H1 (cell line): ENCODE measurements at regions not wholly inside any gene's neighbourhood (a gene's known extent, or its start where the extent isn't known, plus 50 kb on each side); places are given as distances from the start of the nearest gene placed in this dataset.

Source experiments
- CTCF ChIA-PET: fragments of 300-600 bp; sonication (Branson Sonifier 250); formaldehyde crosslinking; loops from one replicate; lab custom pipeline; 2021; ENCODE audit not compliant: partially characterized antibody; lab: Charles Lee
- POLR2A ChIA-PET: fragments of 300-600 bp; sonication (Branson Sonifier 250); formaldehyde crosslinking; loops from one replicate; lab custom pipeline; 2021; ENCODE audit warnings: inconsistent platforms; ENCODE audit not compliant: partially characterized antibody; lab: Charles Lee
- DNase-seq, 2 experiments: peaks; one replicate each; pipeline versions ENCODE4 v3.0.0 to v3.0.0-alpha.2; 2010 to 2022; ENCODE audit warnings: low spot score in 2 of 2, low read depth in 1 of 2, mixed read lengths in 1 of 2
- FAIRE-seq: peaks from 2 replicates; lab custom pipeline; 2011; peaks lifted over from hg19 to GRCh38; lab: Jason Lieb, UNC
- H2AFZ ChIP-seq: 2 replicates; pipeline ENCODE4 v1.8.1; 2012; ENCODE audit warnings: low read length, inconsistent platforms
- H2AK5ac ChIP-seq: 2 replicates; pipeline ENCODE4 v1.6.1; 2013; ENCODE audit warnings: low read depth, low read length
- H2BK120ac ChIP-seq: replicated peaks from 2 replicates; pipeline ENCODE3; 2013; ENCODE audit warnings: low read depth, low read length, inconsistent platforms
- H2BK12ac ChIP-seq: 2 replicates; pipeline ENCODE4 v1.6.1; 2013; ENCODE audit warnings: low read depth, low read length
- H2BK15ac ChIP-seq: 2 replicates; pipeline ENCODE4 v1.6.1; 2013; ENCODE audit warnings: low read length
- H2BK20ac ChIP-seq: 2 replicates; pipeline ENCODE4 v1.6.1; 2013; ENCODE audit warnings: low read length
- H2BK5ac ChIP-seq: 2 replicates; pipeline ENCODE4 v1.6.1; 2013; ENCODE audit warnings: low read depth, low read length
- H3K14ac ChIP-seq: 2 replicates; pipeline ENCODE4 v1.6.1; 2013; ENCODE audit warnings: inconsistent platforms; ENCODE audit not compliant: insufficient read length
- H3K18ac ChIP-seq: 2 replicates; pipeline ENCODE4 v1.6.1; 2013; ENCODE audit warnings: low read length; ENCODE audit errors: extremely low read depth
- H3K23ac ChIP-seq: 2 replicates; pipeline ENCODE4 v1.6.1; 2013; ENCODE audit warnings: inconsistent platforms; ENCODE audit not compliant: insufficient read length
- H3K23me2 ChIP-seq: 2 replicates; pipeline ENCODE4 v1.6.1; 2013; ENCODE audit warnings: low read depth, low read length
- H3K27ac ChIP-seq: 2 replicates; pipeline ENCODE4 v1.6.1; 2011; ENCODE audit warnings: low read depth, low read length, inconsistent platforms
- H3K27me3 ChIP-seq, 4 experiments: replicated peaks in 1 of 4; 1 replicate in 1 of 4; 2 replicates in 3 of 4; pipeline versions ENCODE4 v1.6.1 to v1.8.1; 2011 to 2013; ENCODE audit warnings: low read length in 3 of 4, mild to moderate bottlenecking in 3 of 4, inconsistent platforms in 2 of 4, mixed read lengths in 2 of 4, moderate library complexity in 1 of 4; ENCODE audit not compliant: control insufficient read depth in 3 of 4, insufficient read depth in 3 of 4; ENCODE audit errors: extremely low read depth in 1 of 4
- H3K36me3 ChIP-seq, 4 experiments: 2 replicates each; pipeline versions ENCODE4 v1.6.1 to v1.8.1; 2011 to 2013; ENCODE audit warnings: mild to moderate bottlenecking in 4 of 4, low read length in 3 of 4, moderate library complexity in 2 of 4, control low read depth in 1 of 4, inconsistent platforms in 1 of 4; ENCODE audit not compliant: insufficient read depth in 4 of 4, control insufficient read depth in 2 of 4
- H3K4ac ChIP-seq: replicated peaks from 2 replicates; pipeline ENCODE3; 2013; ENCODE audit warnings: low read length, low read depth, mixed read lengths, inconsistent platforms; ENCODE audit not compliant: insufficient read length
- H3K4me1 ChIP-seq, 4 experiments: replicated peaks in 1 of 4; 1 replicate in 1 of 4; 2 replicates in 3 of 4; pipeline versions ENCODE4 v1.6.1 to v1.8.1; 2011 to 2013; ENCODE audit warnings: low read length in 3 of 4, inconsistent platforms in 2 of 4, mixed read lengths in 1 of 4; ENCODE audit not compliant: insufficient read depth in 4 of 4, control insufficient read depth in 3 of 4
- H3K4me2 ChIP-seq, 2 experiments: 2 replicates each; pipeline versions ENCODE4 v1.6.1 to v1.8.1; 2011 to 2013; ENCODE audit warnings: low read depth in 2 of 2, low read length in 2 of 2, control low read depth in 1 of 2, inconsistent platforms in 1 of 2, mild to moderate bottlenecking in 1 of 2; ENCODE audit not compliant: insufficient read depth in 1 of 2
- H3K4me3 ChIP-seq, 4 experiments: fragments of 200-600, 300-600 bp in 1 of 4; sonication (generic), shearing (Covaris generic), sonication (Bioruptor Twin) in 1 of 4; 2 replicates each; pipeline versions ENCODE4 v1.5.1 to v1.8.1; 2011 to 2016; ENCODE audit warnings: low read length in 4 of 4, low read depth in 3 of 4, control low read depth in 2 of 4, inconsistent platforms in 2 of 4, mild to moderate bottlenecking in 2 of 4, mixed read lengths in 1 of 4, moderate library complexity in 1 of 4; ENCODE audit not compliant: insufficient read depth in 2 of 4; ENCODE audit errors: extremely low read depth in 1 of 4
- H3K56ac ChIP-seq: replicated peaks from 2 replicates; pipeline ENCODE3; 2013; ENCODE audit warnings: low read depth, mild to moderate bottlenecking, mixed read lengths, low read length, inconsistent platforms; ENCODE audit not compliant: insufficient read length
- H3K79me1 ChIP-seq: 2 replicates; pipeline ENCODE4 v1.6.1; 2013; ENCODE audit warnings: low read depth, low read length, control low read depth
- H3K79me2 ChIP-seq, 2 experiments: 2 replicates each; pipeline versions ENCODE4 v1.6.1 to v1.8.1; 2012 to 2013; ENCODE audit warnings: low read length in 2 of 2, mild to moderate bottlenecking in 2 of 2, inconsistent platforms in 1 of 2; ENCODE audit not compliant: insufficient read depth in 2 of 2, control insufficient read depth in 1 of 2
- H3K9ac ChIP-seq, 4 experiments: replicated peaks in 1 of 4; 1 replicate in 1 of 4; 2 replicates in 3 of 4; pipeline versions ENCODE4 v1.6.1 to v1.8.1; 2011 to 2013; ENCODE audit warnings: low read depth in 3 of 4, low read length in 3 of 4, control low read depth in 2 of 4, mild to moderate bottlenecking in 2 of 4, moderate library complexity in 2 of 4, inconsistent platforms in 1 of 4; ENCODE audit errors: extremely low read depth in 1 of 4
- H3K9me3 ChIP-seq, 2 experiments: 2 replicates each; pipeline versions ENCODE4 v1.6.1 to v1.8.1; 2012 to 2013; ENCODE audit warnings: mild to moderate bottlenecking in 2 of 2, moderate library complexity in 2 of 2, control low read depth in 1 of 2, inconsistent platforms in 1 of 2, low read depth in 1 of 2, low read length in 1 of 2, mixed read lengths in 1 of 2; ENCODE audit not compliant: insufficient read depth in 2 of 2
- H4K20me1 ChIP-seq, 2 experiments: replicated peaks in 1 of 2; 2 replicates each; pipeline versions ENCODE3 to v1.8.1; 2011 to 2013; ENCODE audit warnings: inconsistent platforms in 2 of 2, low read length in 2 of 2, mild to moderate bottlenecking in 1 of 2; ENCODE audit not compliant: insufficient read depth in 2 of 2, control insufficient read depth in 1 of 2
- H4K5ac ChIP-seq: 2 replicates; pipeline ENCODE4 v1.6.1; 2013; ENCODE audit warnings: low read length, low read depth, mixed read lengths, inconsistent platforms; ENCODE audit not compliant: insufficient read length
- H4K8ac ChIP-seq: 2 replicates; pipeline ENCODE4 v1.8.0; 2013; ENCODE audit warnings: mild to moderate bottlenecking, moderate library complexity, low read length, inconsistent platforms; ENCODE audit not compliant: insufficient read depth; ENCODE audit errors: extremely low read depth
- H4K91ac ChIP-seq: replicated peaks from 2 replicates; pipeline ENCODE3; 2013; ENCODE audit warnings: low read length, mixed read lengths, inconsistent platforms; ENCODE audit not compliant: insufficient read length
- CBX5 ChIP-seq: fragments of 300-800, 300-1000 bp; sonication (generic); IDR thresholded peaks from 2 replicates; pipeline ENCODE4 v1.7.1; 2016; ENCODE audit warnings: antibody characterized with exemption, low read length, low read depth
- GABPA ChIP-seq: IDR thresholded peaks from 2 replicates; pipeline ENCODE4 v1.6.1; 2011; ENCODE audit warnings: mild to moderate bottlenecking, low read length, moderate library complexity, borderline replicate concordance; ENCODE audit not compliant: insufficient read depth
- JUN ChIP-seq: IDR thresholded peaks from 2 replicates; pipeline ENCODE4 v1.6.1; 2011; ENCODE audit warnings: low read depth, mild to moderate bottlenecking, improper control_type of control experiment, low read length
- TBP ChIP-seq: IDR thresholded peaks from 2 replicates; pipeline ENCODE4 v1.6.1; 2011; ENCODE audit warnings: low read depth, low read length, improper control_type of control experiment
- WGBS, 2 experiments: shearing (Covaris generic) in 1 of 2; methylation state at CpG; one replicate each; pipeline versions ENCODE4 v1.1.6 to v1.1.7; 2013 to 2015; ENCODE audit warnings: low lambda C conversion rate in 2 of 2, mixed read lengths in 2 of 2, inconsistent platforms in 1 of 2, low coverage in 1 of 2, missing lambda C conversion rate in 1 of 2; ENCODE audit not compliant: insufficient replicate concordance in 2 of 2, insufficient coverage in 1 of 2, insufficient read length in 1 of 2; ENCODE audit errors: extremely low coverage in 1 of 2, missing lambda C conversion rate in 1 of 2; 5-methylcytosine and 5-hydroxymethylcytosine counted together

DNA sequence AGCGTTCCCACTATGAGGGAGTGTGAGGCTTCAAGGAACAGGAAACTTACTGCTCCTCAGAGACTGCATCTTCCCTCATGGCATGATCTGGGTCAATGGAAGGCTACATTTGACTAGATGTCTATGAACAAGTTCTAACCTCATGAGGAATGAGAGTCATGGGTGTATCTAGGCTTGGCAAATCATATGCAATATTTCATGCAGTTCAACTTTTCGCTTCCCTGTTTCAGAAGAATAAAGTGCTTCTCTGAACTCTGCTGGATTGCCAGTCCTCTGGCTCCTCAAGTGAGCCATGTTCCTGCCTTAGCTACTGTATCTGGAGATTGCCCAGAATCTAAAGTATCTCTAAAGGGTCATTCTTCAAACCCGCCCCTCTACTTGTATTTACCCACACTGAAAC, 54.3 kb upstream of the SEMA3A start:
- Histone ChIP-seq H2BK120ac (no peak overlapping the region), H3K9me3 (peaks cover 6 to 13% of the 10 kb centered on the region in 2 experiments), H4K5ac (no peak overlapping the region), H3K4me1 (peaks cover 0 to 9% (median 6%) of the 10 kb centered on the region in 4 experiments; a peak in 4 of 7 replicates), H3K23me2 (no peaks in the 10 kb centered on the region), H3K4me2 (no peak overlapping the region), H4K8ac (no peak overlapping the region), H3K9ac (no peak overlapping the region), H2BK20ac (no peak overlapping the region), H2BK12ac (no peak overlapping the region), H3K79me2 (no peaks in the 10 kb centered on the region), H3K23ac (no peak overlapping the region), H3K4ac (no peak overlapping the region), H3K4me3 (no peak overlapping the region), H2BK15ac (no peak overlapping the region), H2BK5ac (no peak overlapping the region), H2AK5ac (no peak overlapping the region), H3K18ac (no peak overlapping the region), H4K91ac (no peak overlapping the region), H2AFZ (peak overlapping the region; percentile 93), H3K14ac (no peak overlapping the region), H3K27me3 (no peaks in the 10 kb centered on the region), H3K36me3 (no peaks in the 10 kb centered on the region; a peak in 2 of 8 replicates), H3K79me1 (no peaks in the 10 kb centered on the region), H3K27ac (no peak overlapping the region), H3K56ac (no peak overlapping the region), H4K20me1 (no peaks in the 10 kb centered on the region)
- FAIRE-seq (no peak), DNase-seq (no peak)
- ChIA-PET CTCF (interaction anchor here (1.4 kb wide), 1 partner anchor 11 kb away, joined by 3 read pairs; no protein-coding TSS in a partner anchor), POLR2A (no interaction called here)
- 88% methylated on average over 3 of the region's 3 CpGs; no CpG with 5 or more reads in 1 of the 2 experiments for WGBS, 2 experiments
- TF ChIP-seq GABPA (no peak), TBP (no peak), JUN (no peak), CBX5 (no peak)
